Motor neuron (in vitro differentiated cells): ENCODE measurements at regions not wholly inside any gene's neighbourhood (a gene's known extent, or its start where the extent isn't known, plus 50 kb on each side); places are given as distances from the start of the nearest gene placed in this dataset.

Source experiments
- ATAC-seq, 8 experiments: fragments of 200-7000 bp; cut with Tn5 transposase; replicated peaks in 6 of 8; 2 replicates each; pipeline ENCODE4 v1.8.0; 2021; ENCODE audit warnings: mild to moderate bottlenecking in 8 of 8, moderate library complexity in 8 of 8
- H3K27ac ChIP-seq, 2 donors: fragments of 250-450 bp; sonication (Bioruptor Pico); 2 replicates each; pipeline ENCODE4 v1.9.0; 2021; ENCODE audit warnings: antibody characterized with exemption in 2 of 2, mild to moderate bottlenecking in 2 of 2, moderate library complexity in 1 of 2
- H3K4me1 ChIP-seq, 2 donors: fragments of 250-450 bp; sonication (Bioruptor Pico); replicated peaks in 1 of 2; 2 replicates each; pipeline ENCODE4 v1.6.1; 2021; ENCODE audit warnings: antibody characterized with exemption in 2 of 2, mild to moderate bottlenecking in 2 of 2, moderate library complexity in 1 of 2
- H3K4me3 ChIP-seq, 5 donors: fragments of 250-450 bp; sonication (Bioruptor Pico); 2 replicates each; pipeline ENCODE4 v1.9.0; 2021; ENCODE audit warnings: antibody characterized with exemption in 5 of 5, mild to moderate bottlenecking in 5 of 5, moderate library complexity in 4 of 5
- WGBS, 10 experiments: fragments of 450-650 bp; shearing (Covaris generic); methylation state at CpG; one replicate each; pipeline ENCODE4 v1.0.0; 2022; 5-methylcytosine and 5-hydroxymethylcytosine counted together
- in situ Hi-C, 9 experiments: fragments of 400-800 bp; cut with MboI; loops; one replicate each; pipeline ENCODE4 v1.15.0; 2021; ENCODE audit warnings: low sequenced_read_pairs in 9 of 9, low pct_unique_long_range_greater_than_20kb in 2 of 9; ENCODE audit not compliant: unreplicated experiment in 9 of 9

DNA sequence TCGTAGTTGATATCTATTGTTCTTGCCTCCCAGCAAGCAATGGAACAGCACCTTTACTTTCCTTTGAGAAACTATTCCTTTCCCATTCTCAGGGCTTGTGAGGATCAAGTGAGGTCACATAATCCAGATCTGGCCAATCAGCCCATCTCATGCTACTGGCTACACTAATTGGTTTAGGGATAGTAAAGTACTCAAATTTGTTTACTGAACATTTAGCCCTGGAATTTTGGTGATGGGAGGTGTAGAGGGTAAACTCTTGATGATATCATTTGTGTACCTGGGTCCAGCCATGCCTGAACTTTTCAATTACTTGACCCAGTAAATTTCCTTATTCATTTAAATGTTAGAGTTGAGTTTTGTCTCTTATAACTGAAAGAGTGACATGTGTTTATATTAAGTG, 195.8 kb upstream of the TNP1 start:
- Histone ChIP-seq H3K4me1 (peaks cover 0 to under 1% of the 10 kb centered on the region in 2 donors), H3K4me3 (no peak overlapping the region), H3K27ac (no peak overlapping the region)
- in situ Hi-C loops = no loop called here
- WGBS, 10 experiments = 75 to 89% (median 80%) methylated on average over 1 of the region's 1 CpG; no CpG with 5 or more reads in 6 of the 10 experiments
- no peak for ATAC-seq

GRCh38 chr2:217054791-217055190, 194.9 kb upstream of the TNP1 start:
- ATAC-seq = no peak
- WGBS, 10 experiments = 6 to 90% (median 77%) methylated on average over 2 to 4 of the region's 4 CpGs; no CpG with 5 or more reads in 4 of the 10 experiments
- no peak overlapping the region for H3K27ac ChIP-seq

GRCh38 chr2:217052856-217053577, 193.2 kb upstream of the TNP1 start:
- peaks cover 10 to 18% of the 10 kb centered on the region in 2 donors for H3K4me1 ChIP-seq
- in situ Hi-C loops = no loop called here
- no peak for ATAC-seq
- no peak overlapping the region for H3K27ac ChIP-seq
- H3K4me3 ChIP-seq = no peak overlapping the region
- 86 to 100% (median 100%) methylated on average over 1 to 2 of the region's 2 CpGs; no CpG with 5 or more reads in 1 of the 10 experiments for WGBS, 10 experiments

More at GRCh38 chr2:217054791-217055190, 194.9 kb upstream of the TNP1 start:
- H3K4me1 ChIP-seq = peaks cover 7 to 8% of the 10 kb centered on the region in 2 donors
- in situ Hi-C loops = no loop called here
- no peak overlapping the region for H3K4me3 ChIP-seq

GRCh38 chr2:217051416-217051815, 191.6 kb upstream of the TNP1 start:
- in situ Hi-C loops = no loop called here
- Histone ChIP-seq H3K27ac (no peak overlapping the region), H3K4me3 (no peak overlapping the region), H3K4me1 (peaks cover 10 to 18% of the 10 kb centered on the region in 2 donors)
- WGBS, 10 experiments = 44 to 100% (median 100%) methylated on average over 1 to 2 of the region's 2 CpGs; no CpG with 5 or more reads in 3 of the 10 experiments
- ATAC-seq = no peak

DNA sequence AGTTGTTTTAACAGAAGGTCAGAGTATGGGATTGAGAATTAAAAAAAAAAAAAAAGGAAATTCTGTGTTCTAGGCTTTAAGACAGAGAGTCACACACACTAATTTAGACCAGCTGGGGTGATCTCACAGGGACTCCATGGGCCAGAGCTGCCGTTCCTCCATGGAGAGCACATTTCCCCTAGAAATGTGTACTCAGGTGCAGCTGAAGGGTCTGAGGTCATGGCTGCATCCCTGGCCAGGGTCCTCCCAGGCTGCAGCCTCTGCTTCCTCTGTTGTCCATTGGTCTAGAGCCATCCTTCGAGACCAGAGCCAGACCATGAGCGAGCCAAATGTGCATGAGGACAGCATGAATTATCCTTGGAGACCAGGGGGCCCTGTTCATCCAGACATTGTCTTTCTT, 190.1 kb upstream of the TNP1 start:
- in situ Hi-C loops = no loop called here
- H3K27ac ChIP-seq = no peak overlapping the region
- peak in 2 of 8 experiments; percentile 43 to 77 for ATAC-seq
- H3K4me1 ChIP-seq = peaks cover 10 to 18% of the 10 kb centered on the region in 2 donors
- H3K4me3 ChIP-seq = no peak overlapping the region
- 0 to 70% (median 41%) methylated on average over 1 to 3 of the region's 3 CpGs; no CpG with 5 or more reads in 4 of the 10 experiments for WGBS, 10 experiments

GRCh38 chr2:217049422-217049821, 189.6 kb upstream of the TNP1 start:
- peaks cover 10 to 18% of the 10 kb centered on the region in 2 donors for H3K4me1 ChIP-seq
- no peak for ATAC-seq
- H3K27ac ChIP-seq = no peak overlapping the region
- in situ Hi-C loops = no loop called here
- 10 to 78% (median 56%) methylated on average over 3 to 7 of the region's 7 CpGs for WGBS, 10 experiments
- no peak overlapping the region for H3K4me3 ChIP-seq

- Histone ChIP-seq H3K4me3 (no peak overlapping the region), H3K4me1 (peaks cover 10 to 18% of the 10 kb centered on the region in 2 donors), H3K27ac (no peak overlapping the region)
- WGBS, 10 experiments = 67 to 100% (median 100%) methylated on average over 1 of the region's 1 CpG; no CpG with 5 or more reads in 6 of the 10 experiments
- in situ Hi-C loops = no loop called here
- ATAC-seq = no peak
These were observed 188.9 kb upstream of the TNP1 start for GRCh38 chr2:217048730-217049129.

- peaks cover 10 to 18% of the 10 kb centered on the region in 2 donors for H3K4me1 ChIP-seq
- ATAC-seq = no peak
- no CpG with 5 or more reads among the region's 1 CpG for WGBS, 10 experiments
- H3K27ac ChIP-seq = no peak overlapping the region
- in situ Hi-C loops = no loop called here
- H3K4me3 ChIP-seq = no peak overlapping the region
These were observed 187.8 kb upstream of the TNP1 start for GRCh38 chr2:217047631-217048030.

DNA sequence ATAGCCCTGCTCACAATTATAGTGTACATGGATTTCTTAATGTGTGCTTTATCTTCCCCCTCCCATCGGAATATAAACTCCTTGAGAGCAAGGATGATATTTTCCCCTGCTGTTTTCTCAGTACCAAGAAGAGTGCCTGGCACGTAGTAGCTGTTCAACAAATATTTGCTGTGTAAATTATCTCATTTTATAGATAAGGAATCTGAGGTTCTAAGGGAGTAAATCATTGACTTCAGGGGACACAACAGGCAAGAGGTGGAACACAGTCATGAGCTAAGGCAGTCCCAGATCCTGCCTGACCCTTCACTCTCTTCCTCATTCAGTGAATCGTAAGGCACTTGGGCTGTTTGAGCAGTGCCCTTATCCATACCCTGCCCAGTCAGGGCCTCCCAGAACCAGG, 187.3 kb upstream of the TNP1 start:
- in situ Hi-C loops = no loop called here
- H3K27ac ChIP-seq = no peak overlapping the region
- WGBS, 10 experiments = 43 to 94% (median 85%) methylated on average over 1 to 2 of the region's 3 CpGs; no CpG with 5 or more reads in 6 of the 10 experiments
- H3K4me1 ChIP-seq = peaks cover 10 to 18% of the 10 kb centered on the region in 2 donors
- no peak overlapping the region for H3K4me3 ChIP-seq
- ATAC-seq = no peak

DNA sequence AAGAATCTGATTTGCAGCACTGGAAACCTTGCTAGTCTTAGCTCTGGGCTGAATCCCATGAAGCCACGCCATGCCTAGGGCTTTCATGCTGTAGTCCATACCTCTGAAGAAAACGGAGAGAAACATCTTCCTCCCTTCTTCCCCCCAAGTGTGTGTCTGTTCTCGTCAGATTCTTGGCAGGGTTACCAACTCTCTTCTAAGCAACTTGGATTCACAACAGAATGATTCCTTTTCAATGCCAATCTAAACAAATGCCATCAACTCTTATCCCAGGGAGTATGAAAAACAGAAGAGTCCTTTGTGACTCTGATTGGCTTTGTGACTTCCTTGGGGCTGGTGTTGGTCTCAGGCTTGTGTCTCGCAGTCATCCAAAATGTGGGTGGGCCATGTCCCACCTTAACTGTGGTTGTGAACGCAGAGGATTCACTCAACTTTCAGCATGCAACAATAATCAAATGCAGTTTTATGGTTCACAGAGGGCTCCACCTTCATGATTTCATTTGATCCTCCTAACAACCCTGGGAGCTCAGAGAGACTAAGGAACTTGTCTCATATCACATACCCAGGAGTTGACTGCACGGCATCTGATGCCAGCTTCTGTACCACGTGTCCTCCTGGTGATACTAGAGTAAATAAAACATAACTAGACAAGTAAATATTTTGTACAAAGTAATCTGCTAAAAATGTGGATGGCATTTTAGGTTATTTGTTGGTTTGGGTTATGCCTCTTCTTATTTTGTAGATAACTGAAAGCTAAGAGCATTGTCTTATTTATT, 186.0 kb upstream of the TNP1 start:
- Histone ChIP-seq H3K4me1 (peaks cover 10 to 18% of the 10 kb centered on the region in 2 donors), H3K27ac (no peak overlapping the region), H3K4me3 (no peak overlapping the region)
- in situ Hi-C loops = no loop called here
- peak in 1 of 8 experiments; percentile 32 for ATAC-seq
- 33 to 100% (median 87%) methylated on average over 1 to 7 of the region's 7 CpGs; no CpG with 5 or more reads in 1 of the 10 experiments for whole genome bisulfite sequencing, 10 experiments

GRCh38 chr2:217040099-217040498, 180.2 kb upstream of the TNP1 start:
- in situ Hi-C loops = no loop called here
- no peak for ATAC-seq
- WGBS, 10 experiments = 60 to 100% (median 91%) methylated on average over 2 to 5 of the region's 8 CpGs; no CpG with 5 or more reads in 5 of the 10 experiments
- Histone ChIP-seq H3K4me1 (peaks cover 0 to 12% of the 10 kb centered on the region in 2 donors), H3K27ac (no peak overlapping the region), H3K4me3 (no peak overlapping the region)

GRCh38 chr2:217038001-217038400, 178.1 kb upstream of the TNP1 start:
- 17 to 100% (median 73%) methylated on average over 1 to 2 of the region's 2 CpGs; no CpG with 5 or more reads in 1 of the 10 experiments for WGBS, 10 experiments

DNA sequence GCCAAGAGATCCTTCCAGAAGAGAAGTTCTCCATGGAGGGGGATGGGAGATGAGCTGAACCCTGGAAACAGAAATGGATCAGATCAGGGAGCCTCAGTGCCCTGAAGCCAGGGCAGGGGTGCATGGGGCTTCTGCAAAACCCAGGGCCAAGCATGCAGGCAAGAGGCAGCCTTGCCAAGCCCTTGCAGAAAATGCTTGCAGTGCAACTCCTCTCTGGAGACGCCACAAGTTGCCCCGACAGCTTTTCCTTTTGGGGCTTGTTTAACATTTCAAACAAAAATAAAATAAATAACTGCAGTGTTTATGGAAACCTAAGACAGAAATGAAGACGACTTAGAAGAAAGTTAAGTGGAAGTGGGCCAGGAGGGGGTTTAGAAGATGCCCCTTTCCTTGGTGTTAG, 177.5 kb upstream of the TNP1 start:
- WGBS, 10 experiments = 20 to 89% (median 53%) methylated on average over 1 to 3 of the region's 3 CpGs; no CpG with 5 or more reads in 4 of the 10 experiments
- in situ Hi-C loops = no loop called here
- ATAC-seq = no peak

More at GRCh38 chr2:217038001-217038400, 178.1 kb upstream of the TNP1 start:
- H3K27ac ChIP-seq = no peak overlapping the region
- peaks cover 0 to 12% of the 10 kb centered on the region in 2 donors for H3K4me1 ChIP-seq
- ATAC-seq = no peak
- in situ Hi-C loops = no loop called here
- H3K4me3 ChIP-seq = no peak overlapping the region

More for the DNA sequence above, 177.5 kb upstream of the TNP1 start:
- H3K4me1 ChIP-seq = peaks cover 0 to 12% of the 10 kb centered on the region in 2 donors
- no peak overlapping the region for H3K27ac ChIP-seq
- no peak overlapping the region for H3K4me3 ChIP-seq
